SJCRH30 (cell line): ENCODE measurements at regions not wholly inside any gene's neighbourhood (a gene's known extent, or its start where the extent isn't known, plus 50 kb on each side); places are given as distances from the start of the nearest gene placed in this dataset.

ENCODE experiments used
- DNase-seq, 2 experiments: peaks; one replicate each; pipeline ENCODE4 v3.0.0-alpha.2; 2015 to 2020
- H3K27ac ChIP-seq: fragments of 250-450 bp; sonication (Bioruptor Pico); 2 replicates; pipeline ENCODE4 v1.5.1; 2020; ENCODE audit warnings: mild to moderate bottlenecking, moderate library complexity
- H3K27me3 ChIP-seq: fragments of 250-450 bp; sonication (Bioruptor Pico); 2 replicates; pipeline ENCODE4 v1.5.1; 2020; ENCODE audit warnings: mild to moderate bottlenecking, moderate library complexity
- H3K36me3 ChIP-seq: fragments of 250-450 bp; sonication (Bioruptor Pico); 2 replicates; pipeline ENCODE4 v1.5.1; 2020; ENCODE audit warnings: mild to moderate bottlenecking, moderate library complexity
- H3K4me1 ChIP-seq: fragments of 250-450 bp; sonication (Bioruptor Pico); 2 replicates; pipeline ENCODE4 v1.5.1; 2020; ENCODE audit warnings: mild to moderate bottlenecking, moderate library complexity
- H3K4me3 ChIP-seq: fragments of 250-450 bp; sonication (Bioruptor Pico); 2 replicates; pipeline ENCODE4 v1.5.1; 2020; ENCODE audit warnings: mild to moderate bottlenecking, moderate library complexity
- H3K9me3 ChIP-seq: fragments of 250-450 bp; sonication (Bioruptor Pico); replicated peaks from 2 replicates; pipeline ENCODE4 v1.5.1; 2020; ENCODE audit warnings: mild to moderate bottlenecking, moderate library complexity

DNA sequence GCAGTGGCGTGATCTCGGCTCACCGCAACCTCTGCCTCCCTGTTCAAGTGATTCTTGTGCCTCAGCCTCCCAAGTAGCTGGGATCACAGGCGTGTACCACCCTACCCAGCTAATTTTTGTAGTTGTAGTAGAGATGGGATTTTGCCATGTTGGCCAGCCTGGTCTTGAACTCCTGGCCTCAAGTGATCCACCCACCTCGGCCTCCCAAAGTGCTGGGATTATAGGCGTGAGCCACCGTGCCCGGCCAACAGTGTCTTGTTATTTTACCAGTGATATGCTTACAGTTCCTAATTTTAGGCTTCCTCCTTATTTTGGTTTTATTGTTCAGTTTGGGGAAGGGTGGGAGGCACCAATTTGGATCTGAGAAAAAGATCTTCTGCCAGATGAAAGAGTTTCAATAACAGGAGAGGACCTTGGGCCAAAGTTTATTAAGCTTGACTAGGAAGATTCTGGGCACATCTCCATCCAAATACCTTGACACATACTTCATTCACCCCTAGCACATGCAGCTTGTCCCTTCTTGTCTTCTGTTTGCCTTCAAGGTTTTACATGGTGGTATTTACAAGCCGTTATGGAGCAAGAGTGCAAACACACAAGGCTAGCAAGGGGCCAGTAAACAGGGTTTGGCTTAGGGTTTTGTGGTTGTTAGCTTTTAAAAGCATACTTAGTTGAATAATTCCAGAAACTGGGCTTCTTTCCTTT, 168.1 kb upstream of the DMRT1 start:
- Histone ChIP-seq H3K27me3 (no peaks in the 10 kb centered on the region), H3K36me3 (no peaks in the 10 kb centered on the region), H3K4me1 (no peaks in the 10 kb centered on the region), H3K4me3 (no peak overlapping the region), H3K27ac (no peak overlapping the region), H3K9me3 (no peaks in the 10 kb centered on the region; the same call in 1 of the 2 replicates)
- DNase-seq, result no peak

DNA sequence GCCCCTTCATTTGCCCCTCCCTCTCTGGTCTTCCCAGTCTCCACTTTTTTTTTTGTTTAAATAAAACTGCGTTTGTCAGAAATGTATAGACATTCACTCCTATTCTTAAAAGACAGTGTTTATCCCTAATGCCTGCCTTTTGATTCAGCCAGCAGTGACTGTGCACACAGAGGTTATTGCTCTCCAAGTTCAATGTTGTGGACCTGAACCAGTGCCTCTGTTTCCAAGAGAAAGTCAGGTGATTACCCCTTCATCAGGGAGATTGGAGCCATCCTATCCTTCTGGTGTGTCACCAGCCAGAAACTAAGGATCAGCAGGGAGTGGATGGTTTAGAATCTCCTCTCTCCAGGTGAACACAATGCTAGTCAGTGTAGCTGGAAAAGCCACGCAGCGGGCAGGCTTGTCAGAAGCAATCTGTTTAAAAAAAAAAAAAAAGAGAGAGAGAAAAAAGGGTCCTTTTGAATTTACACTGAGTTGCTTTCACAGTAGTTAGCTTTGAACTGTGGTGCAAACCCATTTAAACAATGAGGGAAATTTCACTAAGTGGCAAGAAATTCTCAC, 167.5 kb upstream of the DMRT1 start:
- no peaks in the 10 kb centered on the region for H3K4me1 ChIP-seq
- H3K36me3 ChIP-seq, result no peaks in the 10 kb centered on the region
- no peak overlapping the region for H3K4me3 ChIP-seq
- H3K9me3 ChIP-seq, result no peaks in the 10 kb centered on the region; the same call in 1 of the 2 replicates
- no peak for DNase-seq
- H3K27me3 ChIP-seq, result no peaks in the 10 kb centered on the region
- H3K27ac ChIP-seq, result no peak overlapping the region

GRCh38 chr9:675697-676370, 165.7 kb upstream of the DMRT1 start:
- Histone ChIP-seq H3K27ac (no peak overlapping the region), H3K9me3 (no peaks in the 10 kb centered on the region), H3K27me3 (no peaks in the 10 kb centered on the region), H3K4me1 (no peaks in the 10 kb centered on the region), H3K36me3 (no peaks in the 10 kb centered on the region), H3K4me3 (no peak overlapping the region)
- no peak for DNase-seq

GRCh38 chr9:676780-677438, 164.6 kb upstream of the DMRT1 start:
- Histone ChIP-seq H3K4me1 (no peaks in the 10 kb centered on the region), H3K9me3 (no peaks in the 10 kb centered on the region), H3K4me3 (no peak overlapping the region), H3K36me3 (no peaks in the 10 kb centered on the region), H3K27me3 (no peaks in the 10 kb centered on the region), H3K27ac (no peak overlapping the region)
- DNase-seq, result no peak

- no peak overlapping the region for H3K27ac ChIP-seq
- H3K4me1 ChIP-seq, result no peaks in the 10 kb centered on the region
- no peaks in the 10 kb centered on the region for H3K9me3 ChIP-seq
- H3K4me3 ChIP-seq, result no peak overlapping the region
- H3K27me3 ChIP-seq, result no peaks in the 10 kb centered on the region
- no peak for DNase-seq
- no peaks in the 10 kb centered on the region for H3K36me3 ChIP-seq
These were observed 163.9 kb upstream of the DMRT1 start for GRCh38 chr9:677461-678097.

DNA sequence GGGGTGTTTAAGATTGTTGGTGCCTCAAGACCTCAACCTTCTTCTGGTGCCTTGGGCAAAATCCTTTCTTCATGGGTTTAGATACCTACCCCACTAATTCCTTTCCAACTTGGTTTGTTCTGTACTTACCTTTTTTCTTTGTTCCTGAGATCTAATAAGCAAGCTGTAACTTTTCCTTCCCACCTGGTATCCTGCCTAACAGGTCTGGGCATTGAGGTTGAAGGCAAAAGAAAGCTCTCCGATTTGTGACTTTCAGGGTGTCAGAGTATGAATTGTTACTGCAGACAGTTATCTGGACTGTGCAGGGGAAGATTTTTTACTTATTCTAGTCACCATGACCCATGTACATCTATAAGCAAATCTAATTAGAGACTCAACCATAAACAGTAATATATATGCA, 162.6 kb upstream of the DMRT1 start:
- H3K27me3 ChIP-seq, result no peaks in the 10 kb centered on the region
- peaks cover 9% of the 10 kb centered on the region for H3K4me1 ChIP-seq
- DNase-seq, result no peak
- no peak overlapping the region for H3K4me3 ChIP-seq
- H3K9me3 ChIP-seq, result no peaks in the 10 kb centered on the region
- no peaks in the 10 kb centered on the region for H3K36me3 ChIP-seq
- H3K27ac ChIP-seq, result no peak overlapping the region

DNA sequence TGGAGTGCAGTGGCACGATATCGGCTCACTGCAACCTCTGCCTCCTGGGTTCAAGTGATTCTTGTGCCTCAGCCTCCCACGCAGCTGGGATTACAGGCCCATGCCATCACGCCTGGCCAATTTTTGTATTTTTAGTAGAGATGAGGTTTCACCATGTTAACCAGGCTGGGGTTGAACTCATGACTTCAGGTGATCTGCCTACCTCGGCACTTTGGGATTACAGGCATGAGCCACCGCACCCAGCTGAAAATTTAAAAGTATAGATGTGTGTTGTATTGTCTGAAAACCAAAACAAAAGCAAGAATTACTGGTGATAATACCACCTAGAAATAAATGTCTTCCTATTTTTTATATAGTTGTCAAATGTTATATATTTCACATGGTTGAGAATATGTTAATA, 162.0 kb upstream of the DMRT1 start:
- H3K27me3 ChIP-seq, result no peaks in the 10 kb centered on the region
- H3K4me1 ChIP-seq, result peaks cover 9% of the 10 kb centered on the region
- DNase-seq, result no peak
- no peak overlapping the region for H3K4me3 ChIP-seq
- no peak overlapping the region for H3K27ac ChIP-seq
- no peaks in the 10 kb centered on the region for H3K9me3 ChIP-seq
- H3K36me3 ChIP-seq, result no peaks in the 10 kb centered on the region

DNA sequence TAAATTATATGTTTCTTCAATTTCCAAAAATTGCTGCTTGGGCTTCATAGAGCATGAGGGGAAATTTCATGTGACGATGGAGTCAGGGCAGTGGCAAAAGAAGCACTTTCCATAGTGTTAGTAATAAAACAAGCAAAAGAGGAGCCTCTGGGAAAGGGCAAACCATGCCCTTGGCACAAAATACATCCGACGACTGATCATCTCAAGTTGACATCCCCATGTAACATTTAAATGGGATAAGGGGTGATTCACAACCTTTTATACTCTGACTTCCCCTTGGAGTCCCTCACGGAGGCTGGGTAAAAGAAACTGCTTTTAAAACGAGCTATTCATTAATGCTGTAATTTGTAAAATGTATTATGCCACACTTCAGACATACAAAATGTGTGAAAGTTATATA, 161.4 kb upstream of the DMRT1 start:
- H3K9me3 ChIP-seq, result no peaks in the 10 kb centered on the region
- H3K4me1 ChIP-seq, result peaks cover 9% of the 10 kb centered on the region
- DNase-seq, result no peak
- H3K4me3 ChIP-seq, result no peak overlapping the region
- H3K27ac ChIP-seq, result no peak overlapping the region
- no peaks in the 10 kb centered on the region for H3K27me3 ChIP-seq
- no peaks in the 10 kb centered on the region for H3K36me3 ChIP-seq

- no peaks in the 10 kb centered on the region for H3K36me3 ChIP-seq
- H3K4me1 ChIP-seq, result peaks cover 9% of the 10 kb centered on the region
- H3K9me3 ChIP-seq, result no peaks in the 10 kb centered on the region
- H3K4me3 ChIP-seq, result no peak overlapping the region
- no peak overlapping the region for H3K27ac ChIP-seq
- H3K27me3 ChIP-seq, result no peaks in the 10 kb centered on the region
- DNase-seq, result no peak
These were observed 158.6 kb upstream of the DMRT1 start for GRCh38 chr9:682633-683508.

DNA sequence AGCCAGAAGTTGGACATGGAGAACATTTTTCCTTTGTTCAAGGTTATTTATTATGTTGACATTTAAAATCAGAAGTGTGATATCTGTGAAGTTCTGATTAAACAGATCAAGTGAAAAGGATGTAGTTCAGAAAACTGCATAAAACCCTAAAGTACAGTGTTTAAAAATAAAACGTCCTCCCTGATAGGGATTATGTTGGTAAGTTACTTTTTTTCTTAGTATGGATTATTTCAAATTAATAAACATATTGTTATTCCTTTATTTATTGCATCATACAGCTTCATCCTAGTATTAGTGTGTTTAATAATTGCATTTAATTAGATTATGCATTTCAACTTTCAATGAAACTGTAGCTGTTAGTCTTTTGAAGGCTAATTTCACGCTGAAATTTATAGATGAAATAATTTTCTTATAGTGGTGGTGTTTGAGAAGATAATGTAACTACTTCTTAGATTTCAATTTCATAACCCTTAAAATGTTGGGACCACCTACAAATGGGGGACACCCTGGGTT, 157.9 kb upstream of the DMRT1 start:
- Histone ChIP-seq H3K27ac (no peak overlapping the region), H3K4me3 (no peak overlapping the region), H3K9me3 (no peaks in the 10 kb centered on the region), H3K4me1 (peaks cover 9% of the 10 kb centered on the region), H3K36me3 (no peaks in the 10 kb centered on the region), H3K27me3 (no peaks in the 10 kb centered on the region)
- DNase-seq, result no peak

- H3K36me3 ChIP-seq, result no peaks in the 10 kb centered on the region
- H3K27me3 ChIP-seq, result no peaks in the 10 kb centered on the region
- H3K4me1 ChIP-seq, result peaks cover 9% of the 10 kb centered on the region
- no peak overlapping the region for H3K27ac ChIP-seq
- H3K4me3 ChIP-seq, result no peak overlapping the region
- peak in 1 of 2 experiments; percentile 44 for DNase-seq
- H3K9me3 ChIP-seq, result no peaks in the 10 kb centered on the region
These were observed 157.2 kb upstream of the DMRT1 start for GRCh38 chr9:684054-684890.

DNA sequence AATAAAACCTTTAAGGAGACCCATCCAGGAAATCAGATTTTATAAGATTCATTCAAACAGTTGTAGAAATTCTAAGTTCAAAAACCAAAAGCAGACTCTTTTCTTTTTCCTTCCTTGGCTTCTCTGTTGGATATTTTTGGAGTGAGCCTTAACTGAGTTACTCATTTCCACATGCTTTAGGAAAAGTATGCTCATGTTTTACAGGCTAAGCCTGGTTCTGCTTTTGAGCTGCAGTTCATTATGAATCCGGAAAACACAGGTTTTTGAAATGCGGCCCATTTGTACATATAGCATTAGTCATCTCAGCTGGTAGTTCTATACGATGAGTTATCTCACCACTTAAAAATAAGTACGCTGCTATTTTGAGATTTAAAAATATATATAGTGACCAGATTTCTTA, 156.6 kb upstream of the DMRT1 start:
- DNase-seq, result no peak
- H3K9me3 ChIP-seq, result no peaks in the 10 kb centered on the region
- H3K27me3 ChIP-seq, result no peaks in the 10 kb centered on the region
- no peak overlapping the region for H3K4me3 ChIP-seq
- H3K4me1 ChIP-seq, result peaks cover 9% of the 10 kb centered on the region
- no peak overlapping the region for H3K27ac ChIP-seq
- H3K36me3 ChIP-seq, result no peaks in the 10 kb centered on the region

GRCh38 chr9:686321-686813, 155.1 kb upstream of the DMRT1 start:
- Histone ChIP-seq H3K27me3 (no peaks in the 10 kb centered on the region), H3K36me3 (no peaks in the 10 kb centered on the region), H3K27ac (no peak overlapping the region), H3K4me1 (peaks cover 9% of the 10 kb centered on the region), H3K4me3 (no peak overlapping the region), H3K9me3 (no peaks in the 10 kb centered on the region)
- DNase-seq, result no peak
